SJSA1 (cell line): ENCODE measurements at regions not wholly inside any gene's neighbourhood (a gene's known extent, or its start where the extent isn't known, plus 50 kb on each side); places are given as distances from the start of the nearest gene placed in this dataset.
"Not testable (repeated sequence)": the region's sequence is repeated elsewhere in the genome, so short reads cannot be mapped to it uniquely, and the experiment has no call there.

ENCODE experiments used
- DNase-seq, 2 experiments: peaks; one replicate each; pipeline ENCODE4 v3.0.0-alpha.2; 2015 to 2020; ENCODE audit warnings: low spot score in 2 of 2, low read depth in 1 of 2
- H3K27ac ChIP-seq: fragments of 250-450 bp; sonication (Bioruptor Pico); 2 replicates; pipeline ENCODE4 v1.5.1; 2020; ENCODE audit warnings: mild to moderate bottlenecking, moderate library complexity
- H3K27me3 ChIP-seq: fragments of 250-450 bp; sonication (Bioruptor Pico); replicated peaks from 2 replicates; pipeline ENCODE4 v1.5.1; 2020; ENCODE audit warnings: mild to moderate bottlenecking, moderate library complexity
- H3K36me3 ChIP-seq: fragments of 250-450 bp; sonication (Bioruptor Pico); 2 replicates; pipeline ENCODE4 v1.5.1; 2020; ENCODE audit warnings: mild to moderate bottlenecking
- H3K4me1 ChIP-seq: fragments of 250-450 bp; sonication (Bioruptor Pico); replicated peaks from 2 replicates; pipeline ENCODE4 v1.6.1; 2021; ENCODE audit warnings: mild to moderate bottlenecking
- H3K4me3 ChIP-seq: fragments of 250-450 bp; sonication (Bioruptor Pico); 2 replicates; pipeline ENCODE4 v1.5.1; 2020; ENCODE audit warnings: mild to moderate bottlenecking
- H3K9me3 ChIP-seq: fragments of 250-450 bp; sonication (Bioruptor Pico); replicated peaks from 2 replicates; pipeline ENCODE4 v1.5.1; 2020; ENCODE audit warnings: mild to moderate bottlenecking

- H3K27me3 ChIP-seq = no peaks in the 10 kb centered on the region
- no peaks in the 10 kb centered on the region for H3K9me3 ChIP-seq
- H3K36me3 ChIP-seq = no peaks in the 10 kb centered on the region
- DNase-seq = peak in 1 of 2 experiments; percentile 31
- peaks cover 7% of the 10 kb centered on the region for H3K4me1 ChIP-seq
- H3K27ac ChIP-seq = no peak overlapping the region
- no peak overlapping the region for H3K4me3 ChIP-seq
Observed at GRCh38 chr16:29198731-29199521, 207.6 kb downstream of the NPIPB11 start.

GRCh38 chr16:29198231-29198630 lies 208.3 kb downstream of the NPIPB11 start:
- H3K4me1 ChIP-seq = peaks cover 7% of the 10 kb centered on the region
- no peaks in the 10 kb centered on the region for H3K9me3 ChIP-seq
- DNase-seq = peak in 1 of 2 experiments; percentile 7
- H3K27me3 ChIP-seq = no peaks in the 10 kb centered on the region
- no peak overlapping the region for H3K4me3 ChIP-seq
- no peaks in the 10 kb centered on the region for H3K36me3 ChIP-seq
- no peak overlapping the region for H3K27ac ChIP-seq

GRCh38 chr16:29197494-29198100 lies 208.9 kb downstream of the NPIPB11 start:
- not testable (repeated sequence) for H3K36me3 ChIP-seq, H3K4me1 ChIP-seq, H3K4me3 ChIP-seq, DNase-seq, H3K9me3 ChIP-seq, H3K27ac ChIP-seq, H3K27me3 ChIP-seq

- H3K27ac ChIP-seq, H3K27me3 ChIP-seq, H3K4me3 ChIP-seq, H3K36me3 ChIP-seq, H3K4me1 ChIP-seq, H3K9me3 ChIP-seq: not testable (repeated sequence)
- DNase-seq = peak in 1 of 2 experiments; percentile 10
Observed at GRCh38 chr16:29196746-29197145, 209.8 kb downstream of the NPIPB11 start.

- peak in 1 of 2 experiments; percentile 30 for DNase-seq
- not testable (repeated sequence) for H3K9me3 ChIP-seq, H3K27ac ChIP-seq, H3K27me3 ChIP-seq, H3K36me3 ChIP-seq, H3K4me3 ChIP-seq, H3K4me1 ChIP-seq
Observed at GRCh38 chr16:29195116-29195872, 210.4 kb downstream of the LAT start.

- not testable (repeated sequence) for H3K4me3 ChIP-seq, H3K27ac ChIP-seq, H3K36me3 ChIP-seq, H3K9me3 ChIP-seq, H3K4me1 ChIP-seq, H3K27me3 ChIP-seq
- peak in 1 of 2 experiments; percentile 10 for DNase-seq
Observed at GRCh38 chr16:29194185-29194844, 209.5 kb downstream of the LAT start.

- H3K27ac ChIP-seq, H3K27me3 ChIP-seq, H3K4me3 ChIP-seq, H3K36me3 ChIP-seq, H3K4me1 ChIP-seq, H3K9me3 ChIP-seq: not testable (repeated sequence)
- DNase-seq = peak in 1 of 2 experiments; percentile 25
Observed at GRCh38 chr16:29193634-29194033, 208.8 kb downstream of the LAT start.

GRCh38 chr16:29193248-29193574 lies 208.4 kb downstream of the LAT start:
- not testable (repeated sequence) for DNase-seq, H3K4me3 ChIP-seq, H3K27me3 ChIP-seq, H3K9me3 ChIP-seq, H3K4me1 ChIP-seq, H3K27ac ChIP-seq, H3K36me3 ChIP-seq

- H3K36me3 ChIP-seq = no peaks in the 10 kb centered on the region
- H3K4me3 ChIP-seq = no peak overlapping the region
- no peaks in the 10 kb centered on the region for H3K27me3 ChIP-seq
- no peaks in the 10 kb centered on the region for H3K4me1 ChIP-seq
- H3K9me3 ChIP-seq = no peaks in the 10 kb centered on the region
- DNase-seq = peak in 1 of 2 experiments; percentile 38
- no peak overlapping the region for H3K27ac ChIP-seq
Observed at GRCh38 chr16:29192329-29193247, 207.7 kb downstream of the LAT start.

GRCh38 chr16:29191636-29192180 lies 206.9 kb downstream of the LAT start:
- peak in 1 of 2 experiments; percentile 16 for DNase-seq
- H3K9me3 ChIP-seq, H3K4me3 ChIP-seq, H3K27ac ChIP-seq, H3K4me1 ChIP-seq, H3K36me3 ChIP-seq, H3K27me3 ChIP-seq: not testable (repeated sequence)

- H3K27ac ChIP-seq, H3K4me1 ChIP-seq: not testable (repeated sequence)
Observed at GRCh38 chr16:29190553-29191431, 205.9 kb downstream of the LAT start.

GRCh38 chr16:29188806-29189205 lies 204.0 kb downstream of the LAT start:
- H3K9me3 ChIP-seq, H3K27ac ChIP-seq, H3K4me1 ChIP-seq, H3K36me3 ChIP-seq, DNase-seq, H3K27me3 ChIP-seq, H3K4me3 ChIP-seq: not testable (repeated sequence)

More at GRCh38 chr16:29190553-29191431, 205.9 kb downstream of the LAT start:
- not testable (repeated sequence) for DNase-seq, H3K9me3 ChIP-seq, H3K4me3 ChIP-seq, H3K27me3 ChIP-seq, H3K36me3 ChIP-seq
